ENCODE measurements at regions not wholly inside any gene's neighbourhood (a gene's known extent, or its start where the extent isn't known, plus 50 kb on each side); places are given as distances from the start of the nearest gene placed in this dataset.

GRCh38 chr9:107839371-107839770, 349.8 kb upstream of the KLF4 start:
- TF ChIP-seq CTCF (IDR thresholded peaks at IDR 0.05) (no peak), POLR2A (IDR thresholded peaks at IDR 0.05) (no peak)

All from right lobe of liver (tissue), 4 donors.